Activated CD4-positive, alpha-beta T cell treated with anti-CD3 and anti-CD28 coated beads for 36 hours (primary cell): ENCODE measurements at regions not wholly inside any gene's neighbourhood (a gene's known extent, or its start where the extent isn't known, plus 50 kb on each side); places are given as distances from the start of the nearest gene placed in this dataset.

Source experiments
- ATAC-seq: fragments of 200-7000 bp; cut with Tn5 transposase; one replicate; pipeline ENCODE4 v1.10.0; 2021; ENCODE audit warnings: mild to moderate bottlenecking, moderate library complexity
- CTCF ChIA-PET: fragments of 350-600 bp; sonication (Branson Sonifier 250); formaldehyde crosslinking; loops from one replicate; lab custom pipeline; 2021; ENCODE audit warnings: antibody characterized with exemption; lab: Charles Lee
- POLR2A ChIA-PET: fragments of 350-600 bp; sonication (Branson Sonifier 250); formaldehyde crosslinking; loops from one replicate; lab custom pipeline; 2021; ENCODE audit warnings: antibody characterized with exemption, inconsistent platforms; lab: Charles Lee
- DNase-seq: peaks from one replicate; pipeline ENCODE4 v3.0.0-alpha.2; 2020
- H3K27ac Mint-ChIP-seq: one replicate; pipeline ENCODE4 v1.8.0; 2021; ENCODE audit warnings: mixed read lengths
- H3K27me3 Mint-ChIP-seq: one replicate; pipeline ENCODE4 v1.8.0; 2021; ENCODE audit warnings: mixed read lengths
- H3K36me3 Mint-ChIP-seq: one replicate; pipeline ENCODE4 v1.8.0; 2021; ENCODE audit warnings: low read depth, mixed read lengths
- H3K4me1 Mint-ChIP-seq: one replicate; pipeline ENCODE4 v1.8.0; 2021; ENCODE audit warnings: mixed read lengths
- H3K4me3 Mint-ChIP-seq: one replicate; pipeline ENCODE4 v1.8.0; 2021; ENCODE audit warnings: mild to moderate bottlenecking, moderate library complexity, mixed read lengths
- H3K9me3 Mint-ChIP-seq: one replicate; pipeline ENCODE4 v1.8.0; 2021; ENCODE audit warnings: low read depth, mixed read lengths
- intact Hi-C, 2 experiments: fragments of 100-400 bp; cut with DNase I in 1 of 2; cut with micrococcal nuclease in 1 of 2; formaldehyde crosslinking; loops; one replicate each; pipeline versions ENCODE4 v1.14.2 to v1.15.1; 2022 to 2024; cut with DNase I, micrococcal nuclease

DNA sequence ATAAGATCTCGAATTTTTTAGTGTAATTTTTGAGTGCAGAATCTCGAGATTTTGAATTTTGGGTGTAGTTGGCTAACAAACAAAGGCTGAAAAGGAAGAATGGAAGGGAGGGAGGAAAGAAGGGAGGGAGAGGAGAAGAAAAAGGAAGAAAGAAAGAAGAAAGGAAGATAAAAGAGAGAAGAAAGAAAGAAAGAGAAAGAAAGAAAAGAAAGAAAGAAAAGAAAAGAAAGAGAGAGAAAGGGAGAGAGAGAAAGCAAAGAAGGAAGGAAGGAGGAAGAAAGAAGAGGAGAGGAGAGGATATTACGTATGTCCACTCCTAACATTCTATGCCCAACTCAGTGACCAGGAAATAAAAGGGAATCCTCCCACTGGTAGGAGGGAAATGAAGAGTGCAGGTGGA is 169.6 kb downstream of the TBXT start:
- ATAC-seq (no peak), DNase-seq (no peak)
- Mint-ChIP-seq H3K36me3 (no peaks in the 10 kb centered on the region), H3K27me3 (peaks cover 4% of the 10 kb centered on the region), H3K4me1 (no peaks in the 10 kb centered on the region), H3K4me3 (no peak overlapping the region), H3K27ac (no peak overlapping the region), H3K9me3 (no peaks in the 10 kb centered on the region)
- intact Hi-C loops, result no loop called here
- POLR2A ChIA-PET, result no interaction called here
- CTCF ChIA-PET, result no interaction called here

GRCh38 chr6:165991341-165991740 is 176.3 kb downstream of the TBXT start:
- H3K4me1 Mint-ChIP-seq, result peaks cover 5% of the 10 kb centered on the region
- H3K36me3 Mint-ChIP-seq, result no peaks in the 10 kb centered on the region
- peaks cover 32% of the 10 kb centered on the region for H3K27me3 Mint-ChIP-seq
- H3K4me3 Mint-ChIP-seq, result no peak overlapping the region
- no peak for DNase-seq
- POLR2A ChIA-PET, result no interaction called here
- CTCF ChIA-PET, result no interaction called here
- no peaks in the 10 kb centered on the region for H3K9me3 Mint-ChIP-seq
- ATAC-seq, result no peak
- H3K27ac Mint-ChIP-seq, result no peak overlapping the region
- intact Hi-C loops, result no loop called here

DNA sequence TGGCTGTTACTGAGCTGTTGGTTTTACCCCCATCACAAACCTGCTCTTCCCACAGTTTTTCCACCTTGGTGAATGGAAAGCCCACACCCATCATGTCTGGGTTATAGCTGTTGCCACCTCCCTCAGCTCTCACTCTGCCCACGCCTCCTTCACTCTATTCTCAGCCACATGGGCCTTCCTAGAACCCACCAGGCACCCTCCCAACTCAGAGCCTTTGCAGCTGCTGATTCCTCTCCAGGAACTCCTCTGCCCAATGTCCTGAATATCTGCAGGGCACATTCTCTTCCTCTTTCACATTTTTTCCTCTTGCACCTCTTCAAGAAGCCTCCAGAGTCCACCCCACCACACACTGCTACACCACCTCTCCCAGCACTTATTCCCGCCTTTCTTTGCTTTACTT is 177.4 kb downstream of the TBXT start:
- ChIA-PET POLR2A (no interaction called here), CTCF (no interaction called here)
- H3K27ac Mint-ChIP-seq, result no peak overlapping the region
- no peaks in the 10 kb centered on the region for H3K9me3 Mint-ChIP-seq
- peaks cover 5% of the 10 kb centered on the region for H3K4me1 Mint-ChIP-seq
- intact Hi-C loops, result no loop called here
- H3K36me3 Mint-ChIP-seq, result no peaks in the 10 kb centered on the region
- peaks cover 40% of the 10 kb centered on the region for H3K27me3 Mint-ChIP-seq
- no peak for ATAC-seq
- DNase-seq, result no peak
- no peak overlapping the region for H3K4me3 Mint-ChIP-seq

DNA sequence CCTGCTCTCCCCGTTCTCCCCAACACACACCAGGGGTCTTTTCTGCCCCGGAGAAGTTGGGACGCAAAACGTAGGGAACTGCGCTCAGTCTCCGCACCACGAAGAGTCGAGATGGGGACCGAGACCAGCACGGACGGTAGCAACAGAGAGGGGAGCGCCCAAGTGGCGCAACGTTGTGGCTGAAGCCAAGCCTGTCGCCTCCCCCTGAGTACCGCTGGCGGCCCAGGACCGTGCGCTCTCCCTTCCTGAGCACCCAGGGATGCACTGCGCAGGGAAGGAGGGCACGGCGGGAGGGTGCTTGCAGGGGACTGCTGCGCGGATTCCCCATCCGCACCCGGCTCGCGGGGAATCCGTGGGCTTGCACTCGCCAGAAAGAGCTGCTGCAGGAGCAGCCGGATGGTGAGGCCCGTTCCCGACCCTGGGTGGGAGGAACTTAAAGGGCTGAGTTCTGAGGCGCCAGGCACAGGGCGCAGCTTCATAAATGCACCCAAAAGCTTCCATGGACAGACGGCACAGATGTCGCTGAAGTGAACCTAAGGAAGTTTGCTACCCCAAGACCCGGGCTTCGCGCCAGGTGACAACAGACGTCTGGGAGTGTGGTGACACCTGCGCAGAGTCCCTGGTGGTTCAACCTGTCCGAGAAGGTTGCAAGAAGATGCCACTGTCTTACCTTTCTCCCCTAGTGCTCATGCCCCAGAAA is 178.7 kb downstream of the TBXT start:
- DNase-seq (no peak), ATAC-seq (no peak)
- ChIA-PET POLR2A (no interaction called here), CTCF (no interaction called here)
- H3K27ac Mint-ChIP-seq, result no peak overlapping the region
- peaks cover 40% of the 10 kb centered on the region for H3K27me3 Mint-ChIP-seq
- H3K36me3 Mint-ChIP-seq, result no peaks in the 10 kb centered on the region
- H3K4me3 Mint-ChIP-seq, result no peak overlapping the region
- H3K9me3 Mint-ChIP-seq, result no peaks in the 10 kb centered on the region
- peaks cover 5% of the 10 kb centered on the region for H3K4me1 Mint-ChIP-seq
- intact Hi-C loops, result loop anchor here in 1 of 2 experiments (10.0 kb wide), 1 partner anchor 66 kb away; no protein-coding TSS in a partner anchor

DNA sequence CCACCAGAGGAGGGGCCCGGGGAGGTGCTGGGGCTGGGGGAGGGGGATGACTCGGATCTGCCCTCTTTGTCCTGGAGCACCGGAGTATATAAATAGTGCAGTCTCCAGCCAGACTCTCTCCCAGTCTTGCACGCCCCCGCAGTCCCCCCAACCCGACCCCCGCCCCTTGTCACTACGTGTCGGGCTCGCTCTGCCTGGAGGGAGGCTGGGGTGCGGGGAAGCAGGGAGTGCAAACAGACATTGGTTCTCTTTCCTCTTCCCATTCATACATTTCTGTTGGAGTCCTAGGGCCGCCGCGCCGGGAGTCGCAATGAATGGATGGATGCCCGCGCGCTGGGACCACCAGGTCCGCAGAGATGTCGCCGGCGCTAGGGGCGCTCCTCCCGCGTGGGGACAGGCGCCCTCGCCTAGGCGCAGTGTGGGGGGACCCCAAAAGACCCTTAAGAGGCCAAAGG is 179.3 kb downstream of the TBXT start:
- no peak overlapping the region for H3K4me3 Mint-ChIP-seq
- CTCF ChIA-PET, result no interaction called here
- H3K9me3 Mint-ChIP-seq, result no peaks in the 10 kb centered on the region
- no peaks in the 10 kb centered on the region for H3K36me3 Mint-ChIP-seq
- peaks cover 40% of the 10 kb centered on the region for H3K27me3 Mint-ChIP-seq
- ATAC-seq, result no peak
- intact Hi-C loops, result loop anchor here in 1 of 2 experiments (10.0 kb wide), 1 partner anchor 66 kb away; no protein-coding TSS in a partner anchor
- POLR2A ChIA-PET, result no interaction called here
- no peak for DNase-seq
- no peak overlapping the region for H3K27ac Mint-ChIP-seq
- H3K4me1 Mint-ChIP-seq, result peaks cover 5% of the 10 kb centered on the region

GRCh38 chr6:165987483-165988301 is 180.0 kb downstream of the TBXT start:
- intact Hi-C loops, result loop anchor here in 1 of 2 experiments (10.0 kb wide), 1 partner anchor 67 kb away; no protein-coding TSS in a partner anchor
- H3K4me3 Mint-ChIP-seq, result no peak overlapping the region
- ATAC-seq, result no peak
- CTCF ChIA-PET, result no interaction called here
- no peak for DNase-seq
- H3K4me1 Mint-ChIP-seq, result peaks cover 5% of the 10 kb centered on the region
- H3K36me3 Mint-ChIP-seq, result no peaks in the 10 kb centered on the region
- POLR2A ChIA-PET, result no interaction called here
- H3K27me3 Mint-ChIP-seq, result peaks cover 40% of the 10 kb centered on the region
- no peak overlapping the region for H3K27ac Mint-ChIP-seq
- H3K9me3 Mint-ChIP-seq, result no peaks in the 10 kb centered on the region

DNA sequence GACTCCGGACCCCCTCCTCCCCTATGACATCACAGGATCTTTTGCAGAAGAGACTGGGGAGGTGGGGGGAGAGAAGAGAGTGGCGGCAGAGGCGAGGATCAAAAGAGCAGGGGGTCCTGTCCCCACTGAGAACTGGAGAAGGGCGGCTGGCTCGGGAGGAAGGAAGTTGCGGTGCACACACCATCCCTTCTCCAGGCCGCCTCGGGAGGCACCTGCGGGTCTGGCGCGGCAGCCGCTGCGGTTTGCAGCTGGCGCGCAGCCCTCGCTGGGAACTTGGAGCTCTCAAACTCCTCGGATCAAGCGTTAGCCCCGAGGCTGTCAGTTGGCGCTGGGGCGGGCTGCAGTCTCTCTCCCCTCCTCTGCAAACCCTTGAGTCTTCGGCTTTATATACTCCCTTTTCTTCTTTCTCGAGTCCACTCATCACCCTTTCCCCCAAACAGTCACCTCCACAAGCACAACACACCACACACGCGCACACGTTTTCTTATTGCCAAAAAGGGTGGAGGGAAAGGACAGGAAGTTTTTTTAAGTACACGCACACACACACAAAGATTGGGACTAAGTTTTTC is 180.7 kb downstream of the TBXT start:
- no peak for ATAC-seq
- H3K27me3 Mint-ChIP-seq, result peaks cover 40% of the 10 kb centered on the region
- H3K4me1 Mint-ChIP-seq, result peaks cover 5% of the 10 kb centered on the region
- ChIA-PET POLR2A (no interaction called here), CTCF (no interaction called here)
- H3K4me3 Mint-ChIP-seq, result no peak overlapping the region
- intact Hi-C loops, result loop anchor here in 1 of 2 experiments (10.0 kb wide), 1 partner anchor 68 kb away; no protein-coding TSS in a partner anchor
- H3K9me3 Mint-ChIP-seq, result no peaks in the 10 kb centered on the region
- DNase-seq, result no peak
- no peak overlapping the region for H3K27ac Mint-ChIP-seq
- no peaks in the 10 kb centered on the region for H3K36me3 Mint-ChIP-seq

DNA sequence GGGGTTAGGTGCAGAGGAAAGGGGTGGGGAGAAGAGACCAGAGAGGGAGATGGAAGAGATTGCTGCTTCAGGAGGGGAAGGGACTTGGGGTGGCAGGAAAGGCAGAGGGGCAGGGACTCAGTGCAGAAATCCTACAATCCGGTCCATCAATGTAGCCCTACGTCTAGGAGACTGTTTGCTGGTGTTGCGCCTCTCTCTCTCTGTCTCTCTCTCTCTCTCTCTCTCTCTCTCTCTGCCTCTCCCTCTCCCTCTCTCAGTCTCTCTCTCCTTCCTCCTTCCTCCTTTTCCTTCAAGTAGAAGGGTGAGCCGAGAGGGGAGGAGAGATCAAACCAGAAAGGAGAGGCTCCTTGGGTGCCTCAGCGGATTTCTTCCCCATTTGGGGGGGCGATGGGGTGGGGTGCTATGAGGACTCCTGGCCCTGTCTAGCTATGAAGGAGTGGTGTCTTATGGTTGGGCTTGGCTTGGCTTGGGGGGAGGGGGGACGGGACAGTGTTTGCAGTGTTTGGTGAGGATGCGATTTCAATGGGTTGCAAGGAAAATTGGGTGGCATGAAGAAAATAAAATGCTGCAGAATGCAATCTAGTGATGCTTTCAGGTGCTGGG is 181.2 kb downstream of the TBXT start:
- CTCF ChIA-PET, result no interaction called here
- peaks cover 42% of the 10 kb centered on the region for H3K27me3 Mint-ChIP-seq
- no peak for DNase-seq
- intact Hi-C loops, result loop anchor here in 1 of 2 experiments (10.0 kb wide), 1 partner anchor 68 kb away; no protein-coding TSS in a partner anchor
- no peaks in the 10 kb centered on the region for H3K36me3 Mint-ChIP-seq
- peaks cover 5% of the 10 kb centered on the region for H3K4me1 Mint-ChIP-seq
- no peak overlapping the region for H3K27ac Mint-ChIP-seq
- ATAC-seq, result no peak
- no peaks in the 10 kb centered on the region for H3K9me3 Mint-ChIP-seq
- POLR2A ChIA-PET, result no interaction called here
- H3K4me3 Mint-ChIP-seq, result no peak overlapping the region

DNA sequence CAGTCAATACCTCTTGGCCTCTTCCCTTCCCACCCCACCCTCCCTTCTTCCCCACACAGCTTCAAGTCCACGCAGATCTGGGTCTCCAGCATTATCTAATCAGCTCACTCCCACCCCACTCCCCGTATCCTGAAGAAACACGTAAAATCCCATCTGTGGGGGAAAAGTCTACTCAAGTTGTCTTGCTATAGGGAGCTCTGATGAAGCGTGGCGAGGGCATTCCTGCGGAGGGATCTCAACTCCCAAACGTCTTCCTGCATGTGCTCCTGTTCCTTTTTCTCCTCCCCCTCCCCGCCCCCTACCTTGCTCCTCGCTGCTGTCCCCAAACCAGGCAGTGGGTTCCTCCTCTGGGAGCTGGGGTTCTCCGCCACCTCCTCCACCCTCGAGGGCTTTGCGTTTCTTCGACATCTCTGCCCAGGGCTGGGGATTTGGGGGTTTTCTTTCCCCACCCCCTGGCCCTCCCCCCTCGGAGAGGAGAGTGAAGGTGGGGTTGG is 181.8 kb downstream of the TBXT start:
- intact Hi-C loops, result loop anchor here in 1 of 2 experiments (10.0 kb wide), 1 partner anchor 69 kb away; no protein-coding TSS in a partner anchor
- Mint-ChIP-seq H3K4me1 (peaks cover 5% of the 10 kb centered on the region), H3K9me3 (no peaks in the 10 kb centered on the region), H3K27me3 (peaks cover 40% of the 10 kb centered on the region), H3K27ac (no peak overlapping the region), H3K36me3 (no peaks in the 10 kb centered on the region), H3K4me3 (no peak overlapping the region)
- DNase-seq (no peak), ATAC-seq (no peak)
- POLR2A ChIA-PET, result no interaction called here
- CTCF ChIA-PET, result no interaction called here

DNA sequence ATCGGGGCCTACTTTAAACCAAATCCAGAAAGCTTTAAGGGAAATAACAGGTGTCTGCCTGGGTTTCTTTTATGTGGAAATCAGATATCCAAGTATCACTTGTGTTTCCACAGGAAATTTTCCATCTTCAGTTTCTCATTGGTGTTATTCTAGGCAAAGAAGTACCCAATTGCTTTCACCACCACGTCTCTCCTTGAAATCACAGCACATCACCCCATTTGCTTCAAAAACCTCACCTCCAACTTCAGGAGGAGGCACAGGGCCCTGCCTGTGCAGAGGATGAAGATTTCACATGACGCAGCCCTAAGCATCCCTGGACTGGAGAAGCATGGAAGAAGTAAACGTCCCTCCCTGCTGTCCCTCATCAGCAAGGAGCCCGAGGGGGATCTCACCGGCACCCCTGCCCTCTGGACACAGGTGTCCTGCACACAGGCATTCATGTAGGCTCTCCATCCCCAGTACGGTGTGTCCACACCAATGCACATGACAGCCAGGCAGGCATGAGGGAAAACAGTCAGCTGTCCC is 182.3 kb downstream of the TBXT start:
- no peak overlapping the region for H3K4me3 Mint-ChIP-seq

More for the DNA sequence above, 182.3 kb downstream of the TBXT start:
- peaks cover 5% of the 10 kb centered on the region for H3K4me1 Mint-ChIP-seq
- H3K27ac Mint-ChIP-seq, result no peak overlapping the region
- POLR2A ChIA-PET, result no interaction called here
- ATAC-seq, result no peak
- intact Hi-C loops, result loop anchor here in 1 of 2 experiments (10.0 kb wide), 1 partner anchor 69 kb away; no protein-coding TSS in a partner anchor
- no peaks in the 10 kb centered on the region for H3K36me3 Mint-ChIP-seq
- CTCF ChIA-PET, result no interaction called here
- DNase-seq, result no peak
- no peaks in the 10 kb centered on the region for H3K9me3 Mint-ChIP-seq
- H3K27me3 Mint-ChIP-seq, result peaks cover 36% of the 10 kb centered on the region
